Renal cortex interstitium (tissue), 11 donors: ENCODE measurements at regions not wholly inside any gene's neighbourhood (a gene's known extent, or its start where the extent isn't known, plus 50 kb on each side); places are given as distances from the start of the nearest gene placed in this dataset.
A peak's percentile ranks its signal among the peaks of the same experiment; 100 is the strongest.
"Not testable (repeated sequence)": the region's sequence is repeated elsewhere in the genome, so short reads cannot be mapped to it uniquely, and the experiment has no call there.

Source experiments
- DNase-seq, 11 donors: peaks; one replicate each; pipeline ENCODE4 v3.0.0-alpha.2; 2013; ENCODE audit warnings: low read depth in 9 of 11, low spot score in 4 of 11; ENCODE audit errors: extremely low read depth in 1 of 11

GRCh38 chr2:189304360-189304759 lies 124.8 kb upstream of the COL5A2 start:
- DNase-seq, result no peak

GRCh38 chr2:189305291-189305943 lies 125.9 kb upstream of the COL5A2 start:
- no peak for DNase-seq

GRCh38 chr2:189306525-189306924 lies 127.0 kb upstream of the COL5A2 start:
- DNase-seq, result no peak

- DNase-seq, result no peak
These were observed 128.7 kb upstream of the COL5A2 start for GRCh38 chr2:189308056-189308790.

GRCh38 chr2:189309331-189309730 lies 129.8 kb upstream of the COL5A2 start:
- no peak for DNase-seq

- DNase-seq, result no peak
These were observed 129.1 kb upstream of the WDR75 start for GRCh38 chr2:189312211-189312610.

GRCh38 chr2:189312643-189313042 lies 128.6 kb upstream of the WDR75 start:
- no peak for DNase-seq

- no peak for DNase-seq
These were observed 122.5 kb upstream of the WDR75 start for GRCh38 chr2:189318761-189319160.

GRCh38 chr2:189319424-189319823 lies 121.8 kb upstream of the WDR75 start:
- DNase-seq, result not testable (repeated sequence)

GRCh38 chr2:189327879-189328847 lies 113.1 kb upstream of the WDR75 start:
- no peak for DNase-seq

- no peak for DNase-seq
These were observed 112.4 kb upstream of the WDR75 start for GRCh38 chr2:189328848-189329245.

GRCh38 chr2:189336276-189336975 lies 104.8 kb upstream of the WDR75 start:
- DNase-seq, result no peak

- DNase-seq, result no peak
These were observed 103.6 kb upstream of the WDR75 start for GRCh38 chr2:189337656-189338055.

- no peak for DNase-seq
These were observed 103.2 kb upstream of the WDR75 start for GRCh38 chr2:189338115-189338514.

- no peak for DNase-seq
These were observed 100.2 kb upstream of the WDR75 start for GRCh38 chr2:189341077-189341476.

- DNase-seq, result no peak
These were observed 97.2 kb upstream of the WDR75 start for GRCh38 chr2:189344043-189344442.

GRCh38 chr2:189347540-189347939 lies 93.7 kb upstream of the WDR75 start:
- peak in 6 of 11 donors; percentile 1 to 16 (median 6) for DNase-seq

GRCh38 chr2:189348369-189348768 lies 92.9 kb upstream of the WDR75 start:
- DNase-seq, result no peak

- no peak for DNase-seq
These were observed 90.6 kb upstream of the WDR75 start for GRCh38 chr2:189350540-189351209.
